ENCODE measurements at regions not wholly inside any gene's neighbourhood (a gene's known extent, or its start where the extent isn't known, plus 50 kb on each side); places are given as distances from the start of the nearest gene placed in this dataset.
"Not testable (repeated sequence)": the region's sequence is repeated elsewhere in the genome, so short reads cannot be mapped to it uniquely, and the experiment has no call there.

GRCh38 chr1:148296511-148296910, 144.4 kb upstream of the NBPF11 start:
- TF ChIP-seq CTCF (conservative IDR thresholded peaks at IDR 0.05) (no peak), ZFX (IDR thresholded peaks at IDR 0.05) (no peak)
- H3K27ac ChIP-seq, result no peak overlapping the region

GRCh38 chr1:148294116-148294807, 142.2 kb upstream of the NBPF11 start:
- no peak overlapping the region for H3K27ac ChIP-seq
- TF ChIP-seq CTCF (conservative IDR thresholded peaks at IDR 0.05) (no peak), ZFX (IDR thresholded peaks at IDR 0.05) (no peak)

- TF ChIP-seq ZFX (IDR thresholded peaks at IDR 0.05) (no peak), CTCF (conservative IDR thresholded peaks at IDR 0.05) (no peak)
- no peak overlapping the region for H3K27ac ChIP-seq
These were observed 141.6 kb upstream of the NBPF11 start for GRCh38 chr1:148293651-148294050.

GRCh38 chr1:148292915-148293314, 140.8 kb upstream of the NBPF11 start:
- no peak for TF ChIP-seq CTCF (conservative IDR thresholded peaks at IDR 0.05)
- no peak overlapping the region for H3K27ac ChIP-seq

GRCh38 chr1:148290881-148291280, 138.8 kb upstream of the NBPF11 start:
- TF ChIP-seq ZFX (IDR thresholded peaks at IDR 0.05) (no peak), CTCF (conservative IDR thresholded peaks at IDR 0.05) (no peak)
- H3K27ac ChIP-seq, result no peak overlapping the region

- no peak for TF ChIP-seq ZFX (IDR thresholded peaks at IDR 0.05)
- TF ChIP-seq CTCF (conservative IDR thresholded peaks at IDR 0.05), result no peak
These were observed 137.6 kb upstream of the NBPF11 start for GRCh38 chr1:148289647-148290046.

GRCh38 chr1:148285946-148286345, 133.9 kb upstream of the NBPF11 start:
- H3K27ac ChIP-seq, result not testable (repeated sequence)

More at GRCh38 chr1:148289647-148290046, 137.6 kb upstream of the NBPF11 start:
- H3K27ac ChIP-seq, result no peak overlapping the region

- H3K27ac ChIP-seq, result not testable (repeated sequence)
These were observed 128.9 kb upstream of the NBPF11 start for GRCh38 chr1:148280831-148281572.

- not testable (repeated sequence) for H3K27ac ChIP-seq
These were observed 127.0 kb upstream of the NBPF11 start for GRCh38 chr1:148279002-148279542.

GRCh38 chr1:148277865-148278279, 125.8 kb upstream of the NBPF11 start:
- H3K27ac ChIP-seq, result not testable (repeated sequence)

- not testable (repeated sequence) for H3K27ac ChIP-seq
These were observed 115.0 kb upstream of the NBPF11 start for GRCh38 chr1:148267066-148267465.

Data from C4-2B (cell line).